GM20000 (cell line): ENCODE measurements at regions not wholly inside any gene's neighbourhood (a gene's known extent, or its start where the extent isn't known, plus 50 kb on each side); places are given as distances from the start of the nearest gene placed in this dataset.
"Not testable (repeated sequence)": the region's sequence is repeated elsewhere in the genome, so short reads cannot be mapped to it uniquely, and the experiment has no call there.

Experiments
- DNase-seq: peaks from one replicate; pipeline ENCODE4 v3.0.0; 2012; ENCODE audit warnings: low spot score
- TF ChIP-seq, protein P1 (sequence below): IDR thresholded peaks from 2 replicates; pipeline ENCODE4 v1.5.1; 2012; ENCODE audit warnings: mild to moderate bottlenecking, control low read depth; ENCODE audit errors: extremely low read depth, missing control alignments

DNA sequence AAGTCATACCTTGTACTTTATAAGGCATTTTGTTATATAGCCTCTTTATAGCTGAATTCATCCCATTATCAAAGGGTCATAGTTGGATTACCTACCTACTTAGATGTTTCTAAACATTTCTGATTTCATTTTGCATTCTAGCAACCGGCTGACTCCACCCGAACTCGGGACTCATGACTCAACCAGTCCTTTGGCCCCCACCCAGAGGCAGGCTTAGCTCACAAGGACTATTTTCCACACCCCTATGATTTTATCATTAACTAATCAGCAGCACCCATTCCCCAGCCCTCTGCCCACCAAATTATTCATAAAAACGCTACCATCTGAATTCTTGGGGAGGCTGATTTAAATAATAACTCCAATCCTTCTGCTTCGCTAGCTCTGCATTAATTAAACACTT is 79.9 kb upstream of the EGFL6 start:
- DNase-seq: no peak
- TF ChIP-seq, protein P1, sequence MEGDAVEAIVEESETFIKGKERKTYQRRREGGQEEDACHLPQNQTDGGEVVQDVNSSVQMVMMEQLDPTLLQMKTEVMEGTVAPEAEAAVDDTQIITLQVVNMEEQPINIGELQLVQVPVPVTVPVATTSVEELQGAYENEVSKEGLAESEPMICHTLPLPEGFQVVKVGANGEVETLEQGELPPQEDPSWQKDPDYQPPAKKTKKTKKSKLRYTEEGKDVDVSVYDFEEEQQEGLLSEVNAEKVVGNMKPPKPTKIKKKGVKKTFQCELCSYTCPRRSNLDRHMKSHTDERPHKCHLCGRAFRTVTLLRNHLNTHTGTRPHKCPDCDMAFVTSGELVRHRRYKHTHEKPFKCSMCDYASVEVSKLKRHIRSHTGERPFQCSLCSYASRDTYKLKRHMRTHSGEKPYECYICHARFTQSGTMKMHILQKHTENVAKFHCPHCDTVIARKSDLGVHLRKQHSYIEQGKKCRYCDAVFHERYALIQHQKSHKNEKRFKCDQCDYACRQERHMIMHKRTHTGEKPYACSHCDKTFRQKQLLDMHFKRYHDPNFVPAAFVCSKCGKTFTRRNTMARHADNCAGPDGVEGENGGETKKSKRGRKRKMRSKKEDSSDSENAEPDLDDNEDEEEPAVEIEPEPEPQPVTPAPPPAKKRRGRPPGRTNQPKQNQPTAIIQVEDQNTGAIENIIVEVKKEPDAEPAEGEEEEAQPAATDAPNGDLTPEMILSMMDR: no peak

DNA sequence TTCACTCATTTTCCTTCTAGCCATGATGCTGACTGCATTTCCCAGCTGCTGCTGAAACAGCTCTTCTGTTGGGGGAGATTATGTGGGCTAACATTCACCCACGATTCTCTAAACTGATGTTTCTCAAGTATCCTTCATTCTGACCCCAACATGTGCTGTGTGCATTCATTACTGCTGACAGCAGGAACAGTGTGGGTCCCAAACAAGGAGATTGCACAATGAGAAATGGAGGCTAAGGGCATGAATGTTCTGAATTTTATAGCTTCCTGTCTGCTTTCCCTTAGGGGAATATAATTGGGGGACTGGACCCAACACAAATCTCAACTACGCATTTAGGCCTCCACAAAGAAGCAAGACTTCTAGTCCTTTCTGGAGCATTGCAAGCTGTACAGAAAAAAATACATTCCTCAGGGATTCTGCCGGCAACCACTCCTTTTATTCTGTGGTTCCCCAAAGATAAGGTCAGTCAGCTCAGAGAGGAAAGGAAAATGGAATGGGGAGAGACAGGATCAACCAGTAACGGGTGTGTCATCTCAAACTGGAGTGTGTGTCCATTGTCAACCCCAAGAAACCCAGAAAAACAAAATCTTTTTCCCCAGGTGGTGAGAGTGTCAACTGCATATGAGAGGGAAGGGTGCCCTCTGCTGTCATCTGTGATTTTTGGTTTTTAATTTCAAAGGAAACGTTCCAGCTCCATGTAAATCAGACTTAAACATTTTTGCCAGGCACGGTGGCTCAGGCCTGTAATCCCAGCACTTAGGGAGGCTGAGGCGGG is 81.5 kb upstream of the EGFL6 start:
- DNase-seq: peak; percentile 32
- TF ChIP-seq, protein P1: peak; percentile 45

DNA sequence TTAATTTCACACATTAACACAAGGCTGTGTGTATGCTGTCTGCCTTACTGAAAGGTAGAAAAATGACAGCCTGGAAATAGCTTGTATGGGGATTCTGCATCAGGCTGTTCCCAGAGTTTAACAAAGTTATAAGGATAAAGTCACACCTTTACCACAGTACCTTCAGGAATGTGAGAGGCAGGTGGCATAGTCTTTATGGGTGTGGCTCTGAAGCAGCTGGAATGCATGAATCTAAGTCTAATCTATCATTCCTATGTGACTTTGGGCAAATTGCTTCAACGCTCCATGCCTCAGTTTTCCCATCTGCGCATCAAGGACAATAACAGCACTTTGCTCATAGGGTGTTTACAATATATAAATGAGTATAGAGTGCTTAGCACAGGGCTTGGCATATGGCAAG is 84.2 kb upstream of the EGFL6 start:
- DNase-seq: no peak
- TF ChIP-seq, protein P1: no peak

DNA sequence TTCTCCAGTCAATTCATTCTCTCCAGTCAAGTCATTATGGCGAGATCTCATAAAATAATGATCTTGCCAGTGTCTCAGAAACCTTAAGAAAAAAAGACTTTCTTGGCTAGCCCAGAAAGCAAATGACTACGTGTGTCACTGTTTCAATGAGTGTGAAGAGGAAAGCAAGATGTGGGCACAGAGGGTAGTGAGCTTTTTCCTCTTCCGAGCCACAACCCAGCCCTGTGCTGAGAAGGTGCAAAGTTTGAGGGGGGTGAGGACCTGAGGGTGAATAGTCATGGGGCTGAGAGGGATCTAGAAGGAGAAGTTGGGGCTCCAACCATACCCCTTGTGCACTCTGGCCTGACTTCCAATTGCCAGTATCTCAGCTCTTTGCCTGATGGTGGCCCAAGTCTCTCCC is 85.6 kb upstream of the EGFL6 start:
- no peak for DNase-seq
- TF ChIP-seq, protein P1: no peak

DNA sequence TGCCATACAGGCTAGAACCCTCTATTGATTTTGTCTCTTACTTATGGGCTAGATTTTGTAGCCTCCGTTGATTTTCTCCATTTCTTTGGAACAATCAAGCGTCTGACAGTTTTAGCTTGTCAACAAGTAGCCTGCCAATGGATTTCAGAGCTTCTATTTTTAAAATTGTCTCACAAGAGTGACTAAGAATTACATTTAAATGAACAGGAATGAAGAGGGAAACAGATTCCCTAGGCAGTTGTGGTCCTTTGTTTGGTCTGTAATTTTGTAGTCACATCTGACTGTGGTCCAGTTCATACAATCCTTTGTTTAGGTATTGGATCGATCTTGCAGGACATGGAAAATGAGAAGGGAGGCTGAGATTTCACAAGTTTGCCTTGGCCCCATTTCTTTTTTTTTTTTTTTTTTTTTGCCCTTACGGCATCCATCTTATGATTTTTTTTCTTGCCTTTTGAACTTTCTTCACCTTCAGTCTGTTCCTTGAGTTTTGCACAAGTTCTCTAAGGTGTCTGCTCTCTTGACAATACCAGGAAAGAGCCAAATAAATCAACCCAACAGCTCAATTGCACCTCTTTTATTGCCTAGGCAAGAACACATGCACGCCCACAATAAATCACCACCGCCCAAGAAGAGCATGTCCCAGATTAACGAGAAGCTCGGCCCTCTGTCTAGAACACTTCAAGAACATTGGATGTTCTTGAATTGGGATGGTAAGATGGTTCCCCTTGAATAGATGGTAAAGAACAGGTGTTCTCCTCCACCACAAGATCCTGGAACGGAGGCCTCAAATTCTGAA is 86.5 kb upstream of the EGFL6 start:
- no peak for DNase-seq
- TF ChIP-seq, protein P1: no peak

DNA sequence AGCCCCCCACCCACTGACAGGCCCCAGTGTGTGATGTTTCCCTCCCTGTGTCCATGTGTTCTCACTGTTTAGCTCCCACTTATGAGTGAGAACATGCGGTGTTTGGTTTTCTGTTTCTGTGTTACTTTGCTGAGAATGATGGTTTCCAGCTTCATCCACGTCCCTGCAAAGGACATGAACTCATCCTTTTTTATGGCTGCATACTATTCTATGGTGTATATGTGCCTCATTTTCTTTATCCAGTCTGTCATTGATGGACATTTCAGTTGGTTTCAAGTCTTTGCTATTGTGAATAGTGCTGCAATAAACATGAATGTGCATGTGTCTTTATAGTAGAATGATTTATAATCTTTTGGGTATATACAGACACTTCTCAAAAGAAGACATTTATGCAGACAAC is 88.6 kb upstream of the EGFL6 start:
- not testable (repeated sequence) for DNase-seq

DNA sequence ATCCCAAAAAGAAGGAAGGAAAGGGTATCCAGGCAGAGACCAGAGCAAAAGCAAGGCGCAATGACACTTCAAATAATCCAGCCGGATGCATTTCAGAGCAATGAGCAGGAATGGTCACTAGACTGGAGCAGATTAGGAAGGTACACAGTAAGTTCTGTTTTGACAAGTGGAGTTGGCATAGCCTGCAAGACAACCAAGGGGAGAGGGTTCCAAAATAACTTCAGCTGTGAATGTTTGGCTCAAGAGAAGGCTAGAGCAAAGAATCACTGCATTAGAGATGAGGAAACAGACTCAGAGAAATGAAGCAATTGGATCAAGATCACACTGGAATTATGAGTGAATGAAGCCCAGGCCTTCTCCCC is 90.0 kb upstream of the EGFL6 start:
- TF ChIP-seq, protein P1: no peak
- DNase-seq: no peak
